ENCODE measurements at regions not wholly inside any gene's neighbourhood (a gene's known extent, or its start where the extent isn't known, plus 50 kb on each side); places are given as distances from the start of the nearest gene placed in this dataset.

DNA sequence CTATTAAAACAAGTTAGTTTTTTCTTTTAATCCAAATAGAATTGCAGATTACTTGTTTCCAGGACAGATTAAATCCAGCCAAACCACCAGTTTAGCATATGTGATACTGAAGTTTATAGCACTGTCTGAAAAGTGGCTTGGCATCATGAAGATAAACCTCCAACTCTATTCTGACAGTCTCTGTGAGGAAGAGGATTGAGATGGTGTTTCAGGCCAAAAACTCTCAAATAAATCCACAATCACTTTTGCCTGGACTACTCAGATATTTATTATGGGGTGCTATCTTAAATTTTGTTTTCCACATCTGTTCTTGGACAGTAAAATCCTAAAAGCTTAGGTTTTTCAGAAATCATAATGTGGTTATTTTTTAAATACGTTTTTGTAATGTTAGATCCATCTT lies 161.7 kb upstream of the SEMA3C start:
- Histone ChIP-seq H3K27me3 (no peaks in the 10 kb centered on the region), H3K4me1 (no peaks in the 10 kb centered on the region), H3K27ac (no peak overlapping the region), H3K9me3 (no peaks in the 10 kb centered on the region), H3K4me3 (no peak overlapping the region), H3K36me3 (no peaks in the 10 kb centered on the region)
- DNase-seq (no peak), ATAC-seq (no peak)
- intact Hi-C loops (cut with DNase I) = no loop called here
- TF ChIP-seq, protein P1, sequence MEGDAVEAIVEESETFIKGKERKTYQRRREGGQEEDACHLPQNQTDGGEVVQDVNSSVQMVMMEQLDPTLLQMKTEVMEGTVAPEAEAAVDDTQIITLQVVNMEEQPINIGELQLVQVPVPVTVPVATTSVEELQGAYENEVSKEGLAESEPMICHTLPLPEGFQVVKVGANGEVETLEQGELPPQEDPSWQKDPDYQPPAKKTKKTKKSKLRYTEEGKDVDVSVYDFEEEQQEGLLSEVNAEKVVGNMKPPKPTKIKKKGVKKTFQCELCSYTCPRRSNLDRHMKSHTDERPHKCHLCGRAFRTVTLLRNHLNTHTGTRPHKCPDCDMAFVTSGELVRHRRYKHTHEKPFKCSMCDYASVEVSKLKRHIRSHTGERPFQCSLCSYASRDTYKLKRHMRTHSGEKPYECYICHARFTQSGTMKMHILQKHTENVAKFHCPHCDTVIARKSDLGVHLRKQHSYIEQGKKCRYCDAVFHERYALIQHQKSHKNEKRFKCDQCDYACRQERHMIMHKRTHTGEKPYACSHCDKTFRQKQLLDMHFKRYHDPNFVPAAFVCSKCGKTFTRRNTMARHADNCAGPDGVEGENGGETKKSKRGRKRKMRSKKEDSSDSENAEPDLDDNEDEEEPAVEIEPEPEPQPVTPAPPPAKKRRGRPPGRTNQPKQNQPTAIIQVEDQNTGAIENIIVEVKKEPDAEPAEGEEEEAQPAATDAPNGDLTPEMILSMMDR (IDR thresholded peaks at IDR 0.05) = no peak

DNA sequence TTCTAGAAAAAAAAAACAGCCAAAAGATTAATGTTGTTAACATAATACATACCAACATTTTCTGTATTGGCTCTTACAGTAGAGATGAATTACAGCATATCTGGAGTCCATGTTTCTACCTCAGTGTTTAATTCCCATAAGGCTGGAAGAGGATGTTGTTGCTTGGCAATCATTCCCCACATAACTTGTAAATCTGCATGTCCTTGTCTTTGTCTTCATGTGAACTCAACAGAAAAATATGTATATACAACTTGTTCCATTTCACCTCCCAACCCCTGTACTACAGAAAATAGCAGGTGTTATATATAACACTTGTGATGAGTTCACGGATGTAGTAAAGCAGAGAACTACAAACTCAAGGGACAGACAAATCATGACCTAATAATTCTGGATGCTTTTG lies 160.9 kb upstream of the SEMA3C start:
- H3K36me3 ChIP-seq = no peaks in the 10 kb centered on the region
- H3K4me3 ChIP-seq = no peak overlapping the region
- no peaks in the 10 kb centered on the region for H3K27me3 ChIP-seq
- intact Hi-C loops (cut with DNase I) = no loop called here
- no peaks in the 10 kb centered on the region for H3K4me1 ChIP-seq
- DNase-seq (no peak), ATAC-seq (no peak)
- TF ChIP-seq, protein P1 (IDR thresholded peaks at IDR 0.05) = no peak
- no peak overlapping the region for H3K27ac ChIP-seq
- no peaks in the 10 kb centered on the region for H3K9me3 ChIP-seq

DNA sequence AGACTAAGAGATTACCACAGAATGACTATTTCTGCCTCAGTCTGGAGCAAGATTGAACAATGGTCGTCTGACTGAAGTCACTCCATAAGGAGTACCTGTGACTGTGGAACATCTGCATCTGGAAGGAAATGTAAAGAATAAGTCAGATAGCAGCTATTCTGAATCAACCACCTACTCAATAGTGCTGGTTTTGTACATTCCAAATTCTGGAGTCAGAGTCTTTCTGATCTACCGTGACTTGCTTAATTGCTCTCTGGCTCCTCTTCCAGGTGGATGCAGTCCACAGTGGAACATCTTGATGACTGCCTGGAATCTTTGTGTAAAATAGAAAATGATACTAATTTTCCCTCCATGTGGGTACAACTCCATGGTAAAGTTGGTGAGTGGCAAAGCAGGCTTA lies 156.3 kb upstream of the SEMA3C start:
- Histone ChIP-seq H3K36me3 (no peaks in the 10 kb centered on the region), H3K9me3 (no peaks in the 10 kb centered on the region), H3K27me3 (no peaks in the 10 kb centered on the region), H3K4me1 (no peaks in the 10 kb centered on the region), H3K27ac (no peak overlapping the region), H3K4me3 (no peak overlapping the region)
- intact Hi-C loops (cut with DNase I) = no loop called here
- no peak for DNase-seq
- no peak for ATAC-seq
- TF ChIP-seq, protein P1 (IDR thresholded peaks at IDR 0.05) = no peak

DNA sequence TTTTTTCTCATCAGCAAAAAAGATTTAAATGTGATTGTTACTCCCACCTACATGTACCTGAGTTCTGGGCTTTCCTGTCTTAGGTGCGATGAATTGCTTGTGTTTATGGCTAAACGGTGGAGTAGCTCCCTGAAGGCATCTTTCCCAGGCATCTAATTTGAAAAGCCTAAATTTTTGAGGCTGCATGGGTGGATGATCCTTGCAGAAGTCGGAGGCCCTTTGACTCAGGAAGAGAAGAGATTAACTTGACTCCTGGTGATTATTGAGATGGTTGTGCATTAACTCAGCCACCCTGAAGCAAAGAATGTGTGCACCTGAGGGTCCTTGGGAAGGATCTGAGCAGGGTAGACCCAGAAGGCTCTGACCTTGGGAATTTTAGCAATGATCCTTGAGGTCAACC lies 155.6 kb upstream of the SEMA3C start:
- no peaks in the 10 kb centered on the region for H3K36me3 ChIP-seq
- no peak overlapping the region for H3K27ac ChIP-seq
- intact Hi-C loops (cut with DNase I) = no loop called here
- DNase-seq (no peak), ATAC-seq (no peak)
- no peaks in the 10 kb centered on the region for H3K9me3 ChIP-seq
- no peaks in the 10 kb centered on the region for H3K4me1 ChIP-seq
- H3K4me3 ChIP-seq = no peak overlapping the region
- TF ChIP-seq, protein P1 (IDR thresholded peaks at IDR 0.05) = no peak
- H3K27me3 ChIP-seq = no peaks in the 10 kb centered on the region

DNA sequence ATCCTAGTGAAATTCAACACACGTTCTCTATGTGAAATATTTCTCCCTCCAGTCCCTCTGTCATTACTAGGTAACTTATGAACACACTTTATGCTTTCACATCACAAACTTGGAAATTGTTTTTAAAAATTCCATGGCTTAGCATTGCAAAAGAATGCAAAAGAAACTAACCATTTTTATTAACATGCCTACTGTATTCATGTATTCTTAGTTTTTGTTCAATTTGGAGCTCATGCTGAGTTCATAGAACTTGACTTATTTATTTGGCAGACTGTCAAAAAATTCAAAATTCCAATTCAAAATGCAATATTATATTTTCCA lies 155.0 kb upstream of the SEMA3C start:
- no peak for DNase-seq
- Histone ChIP-seq H3K4me1 (no peaks in the 10 kb centered on the region), H3K27ac (no peak overlapping the region), H3K27me3 (no peaks in the 10 kb centered on the region), H3K36me3 (no peaks in the 10 kb centered on the region), H3K9me3 (no peaks in the 10 kb centered on the region), H3K4me3 (no peak overlapping the region)
- intact Hi-C loops (cut with DNase I) = no loop called here
- ATAC-seq = no peak
- TF ChIP-seq, protein P1 (IDR thresholded peaks at IDR 0.05) = no peak

DNA sequence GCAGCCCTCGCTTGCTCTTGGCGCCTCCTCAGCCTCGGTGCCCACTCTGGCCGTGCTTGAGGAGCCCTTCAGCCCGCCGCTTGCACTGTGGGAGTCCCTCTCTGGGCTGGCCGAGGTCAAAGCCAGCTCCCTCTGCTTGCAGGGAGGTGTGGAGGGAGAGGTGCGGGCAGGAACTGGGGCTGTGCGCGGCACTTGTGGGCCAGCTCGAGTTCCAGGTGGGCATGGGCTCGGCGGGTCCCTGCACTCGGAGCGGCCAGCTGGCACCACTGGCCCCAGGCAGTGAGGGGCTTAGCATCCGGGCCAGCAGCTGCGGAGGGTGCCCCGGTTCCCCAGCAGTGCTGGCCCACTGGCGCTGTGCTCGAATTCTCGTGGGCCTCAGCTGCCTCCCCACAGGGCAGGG lies 152.1 kb upstream of the SEMA3C start:
- intact Hi-C loops (cut with DNase I) = no loop called here
- ATAC-seq (no peak), DNase-seq (no peak)
- H3K4me3 ChIP-seq = no peak overlapping the region
- no peaks in the 10 kb centered on the region for H3K9me3 ChIP-seq
- H3K36me3 ChIP-seq = no peaks in the 10 kb centered on the region
- H3K27me3 ChIP-seq = no peaks in the 10 kb centered on the region
- H3K27ac ChIP-seq = no peak overlapping the region
- H3K4me1 ChIP-seq = no peaks in the 10 kb centered on the region
- TF ChIP-seq, protein P1 (IDR thresholded peaks at IDR 0.05) = no peak
